ENCODE measurements at regions not wholly inside any gene's neighbourhood (a gene's known extent, or its start where the extent isn't known, plus 50 kb on each side); places are given as distances from the start of the nearest gene placed in this dataset.

DNA sequence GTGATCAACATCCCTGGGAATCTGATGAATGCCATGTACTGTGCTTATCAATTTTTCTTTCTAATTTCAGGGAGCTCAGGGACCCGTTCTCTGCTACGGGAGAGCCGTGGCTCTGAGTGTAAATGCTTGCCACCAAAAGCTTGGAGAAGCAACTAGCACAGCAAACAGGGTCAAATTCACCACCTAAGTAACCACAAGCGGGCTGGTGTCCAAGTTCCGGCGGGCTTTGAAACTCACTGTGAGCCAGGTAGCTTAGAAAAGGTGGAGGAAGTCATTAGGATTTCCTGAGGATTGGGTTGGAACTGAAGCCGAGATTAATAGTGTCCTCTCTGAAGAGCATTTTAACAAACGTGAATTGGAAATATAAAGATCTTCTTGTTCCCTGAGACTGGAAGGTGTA, 87.2 kb downstream of the CLDN34 start (continued):
- TF ChIP-seq, protein P1, sequence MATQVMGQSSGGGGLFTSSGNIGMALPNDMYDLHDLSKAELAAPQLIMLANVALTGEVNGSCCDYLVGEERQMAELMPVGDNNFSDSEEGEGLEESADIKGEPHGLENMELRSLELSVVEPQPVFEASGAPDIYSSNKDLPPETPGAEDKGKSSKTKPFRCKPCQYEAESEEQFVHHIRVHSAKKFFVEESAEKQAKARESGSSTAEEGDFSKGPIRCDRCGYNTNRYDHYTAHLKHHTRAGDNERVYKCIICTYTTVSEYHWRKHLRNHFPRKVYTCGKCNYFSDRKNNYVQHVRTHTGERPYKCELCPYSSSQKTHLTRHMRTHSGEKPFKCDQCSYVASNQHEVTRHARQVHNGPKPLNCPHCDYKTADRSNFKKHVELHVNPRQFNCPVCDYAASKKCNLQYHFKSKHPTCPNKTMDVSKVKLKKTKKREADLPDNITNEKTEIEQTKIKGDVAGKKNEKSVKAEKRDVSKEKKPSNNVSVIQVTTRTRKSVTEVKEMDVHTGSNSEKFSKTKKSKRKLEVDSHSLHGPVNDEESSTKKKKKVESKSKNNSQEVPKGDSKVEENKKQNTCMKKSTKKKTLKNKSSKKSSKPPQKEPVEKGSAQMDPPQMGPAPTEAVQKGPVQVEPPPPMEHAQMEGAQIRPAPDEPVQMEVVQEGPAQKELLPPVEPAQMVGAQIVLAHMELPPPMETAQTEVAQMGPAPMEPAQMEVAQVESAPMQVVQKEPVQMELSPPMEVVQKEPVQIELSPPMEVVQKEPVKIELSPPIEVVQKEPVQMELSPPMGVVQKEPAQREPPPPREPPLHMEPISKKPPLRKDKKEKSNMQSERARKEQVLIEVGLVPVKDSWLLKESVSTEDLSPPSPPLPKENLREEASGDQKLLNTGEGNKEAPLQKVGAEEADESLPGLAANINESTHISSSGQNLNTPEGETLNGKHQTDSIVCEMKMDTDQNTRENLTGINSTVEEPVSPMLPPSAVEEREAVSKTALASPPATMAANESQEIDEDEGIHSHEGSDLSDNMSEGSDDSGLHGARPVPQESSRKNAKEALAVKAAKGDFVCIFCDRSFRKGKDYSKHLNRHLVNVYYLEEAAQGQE (IDR thresholded peaks at IDR 0.05; ENCODE audit: unreplicated experiment) = no peak
- TF ChIP-seq POLR2AphosphoS5 (IDR thresholded peaks at IDR 0.05; ENCODE audit: low read depth) (no peak), ZNF114 (CRISPR knock-in tag; IDR thresholded peaks at IDR 0.05) (no peak), CTCF (conservative IDR thresholded peaks at IDR 0.05; ENCODE audit: low read depth in 2 of 2) (no peak)

DNA sequence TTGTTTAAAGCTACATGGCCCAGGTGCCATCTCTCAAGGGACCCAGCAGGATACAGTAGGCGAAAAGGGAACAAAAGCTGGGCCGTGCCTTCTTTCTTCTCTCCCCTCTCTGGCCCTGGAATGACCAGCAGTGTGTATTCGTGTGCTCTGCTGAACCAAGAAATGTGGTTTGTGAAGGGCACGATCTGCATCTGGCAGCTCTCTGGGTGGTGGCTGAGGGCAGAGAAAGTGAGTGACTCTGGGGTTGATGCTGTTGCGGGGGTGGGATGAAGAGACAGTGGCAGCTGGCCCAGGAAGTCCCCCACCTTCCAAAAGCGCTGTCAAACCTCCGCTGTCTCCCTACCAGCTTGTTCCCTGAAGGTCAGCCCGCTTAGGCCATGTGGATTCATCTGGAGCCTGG, 88.3 kb downstream of the CLDN34 start:
- no peak overlapping the region for H3K4me2 ChIP-seq
- no peaks in the 10 kb centered on the region for H3K9me3 Mint-ChIP-seq
- peaks cover 14% of the 10 kb centered on the region for H3K36me3 Mint-ChIP-seq (ENCODE audit: low read depth)
- no peaks in the 10 kb centered on the region for H3K9me2 ChIP-seq (ENCODE audit: insufficient read depth)
- H3K4me1 Mint-ChIP-seq = peaks cover 30% of the 10 kb centered on the region
- H3K4me1 ChIP-seq (ENCODE audit: insufficient read depth) = peaks cover 12% of the 10 kb centered on the region
- DNase-seq (ENCODE audit: low spot score) (no peak), ATAC-seq (no peak)
- no peaks in the 10 kb centered on the region for H4K20me1 ChIP-seq (replicated peaks; ENCODE audit: insufficient read depth)
- no peaks in the 10 kb centered on the region for H3K27me3 ChIP-seq (ENCODE audit: insufficient read depth)
- no peak overlapping the region for H2AFZ ChIP-seq
- H3K27ac Mint-ChIP-seq = no peak overlapping the region
- no peak overlapping the region for H3K4me3 ChIP-seq
- H3K4me3 Mint-ChIP-seq = no peak overlapping the region
- TF ChIP-seq ZNF462 (CRISPR knock-in tag; IDR thresholded peaks at IDR 0.05) (no peak), CREB1 (CRISPR knock-in tag; IDR thresholded peaks at IDR 0.05; ENCODE audit: low read depth) (no peak), CTCF (conservative IDR thresholded peaks at IDR 0.05; ENCODE audit: low read depth in 2 of 2) (no peak), NANOG (IDR thresholded peaks at IDR 0.05; ENCODE audit: borderline replicate concordance) (no peak), ZNF331 (CRISPR knock-in tag; IDR thresholded peaks at IDR 0.05; ENCODE audit: low read depth) (no peak)
- peaks cover 31% of the 10 kb centered on the region for H3K79me2 ChIP-seq (replicated peaks; ENCODE audit: insufficient read depth)
- H3K27ac ChIP-seq (ENCODE audit: low read depth) = no peak overlapping the region
- H3F3A ChIP-seq (replicated peaks; ENCODE audit: low read depth) = 0 out of 2 replicates have a peak, but pooled peaks cover 4% of the 10 kb centered on the region
- no peaks in the 10 kb centered on the region for H3K36me3 ChIP-seq (ENCODE audit: insufficient read depth)
- H3K27me3 Mint-ChIP-seq (ENCODE audit: insufficient read depth, low read depth, poor library complexity) = peaks cover 10% of the 10 kb centered on the region

All from GM23338 (cell line).